ENCODE measurements at regions not wholly inside any gene's neighbourhood (a gene's known extent, or its start where the extent isn't known, plus 50 kb on each side); places are given as distances from the start of the nearest gene placed in this dataset.
"Not testable (repeated sequence)": the region's sequence is repeated elsewhere in the genome, so short reads cannot be mapped to it uniquely, and the experiment has no call there.

GRCh38 chr4:24368801-24369200, 215.6 kb downstream of the DHX15 start:
- no peak for DNase-seq (ENCODE audit: low read depth)

- DNase-seq (ENCODE audit: low read depth) = no peak
Observed at GRCh38 chr4:24364852-24365251, 219.5 kb downstream of the DHX15 start.

GRCh38 chr4:24364249-24364648, 220.1 kb downstream of the DHX15 start:
- no peak for DNase-seq (ENCODE audit: low read depth)

- no peak for DNase-seq (ENCODE audit: low read depth)
Observed at GRCh38 chr4:24363751-24364150, 220.6 kb downstream of the DHX15 start.

GRCh38 chr4:24352112-24352511, 232.2 kb downstream of the DHX15 start:
- DNase-seq (ENCODE audit: low read depth) = no peak

GRCh38 chr4:24349168-24349996, 235.0 kb downstream of the DHX15 start:
- not testable (repeated sequence) for DNase-seq (ENCODE audit: low read depth)

GRCh38 chr4:24339260-24339659, 245.1 kb downstream of the DHX15 start:
- no peak for DNase-seq (ENCODE audit: low read depth)

- no peak for DNase-seq (ENCODE audit: low read depth)
Observed at GRCh38 chr4:24337451-24338190, 246.7 kb downstream of the DHX15 start.

GRCh38 chr4:24335616-24336015, 248.7 kb downstream of the DHX15 start:
- no peak for DNase-seq (ENCODE audit: low read depth)

GRCh38 chr4:24334906-24335305, 249.4 kb downstream of the DHX15 start:
- no peak for DNase-seq (ENCODE audit: low read depth)

GRCh38 chr4:24330573-24330972, 253.8 kb downstream of the DHX15 start:
- DNase-seq (ENCODE audit: low read depth) = no peak

- DNase-seq (ENCODE audit: low read depth) = no peak
Observed at GRCh38 chr4:24330172-24330571, 254.2 kb downstream of the DHX15 start.

- no peak for DNase-seq (ENCODE audit: low read depth)
Observed at GRCh38 chr4:24328711-24329110, 255.6 kb downstream of the DHX15 start.

GRCh38 chr4:24328310-24328709, 256.0 kb downstream of the DHX15 start:
- no peak for DNase-seq (ENCODE audit: low read depth)

GRCh38 chr4:24322995-24323394, 261.4 kb downstream of the DHX15 start:
- no peak for DNase-seq (ENCODE audit: low read depth)

- DNase-seq (ENCODE audit: low read depth) = no peak
Observed at GRCh38 chr4:24322511-24322910, 261.8 kb downstream of the DHX15 start.

GRCh38 chr4:24321616-24322015, 262.7 kb downstream of the DHX15 start:
- DNase-seq (ENCODE audit: low read depth) = no peak

GRCh38 chr4:24321131-24321530, 263.2 kb downstream of the DHX15 start:
- DNase-seq (ENCODE audit: low read depth) = no peak

GRCh38 chr4:24319387-24319786, 265.0 kb downstream of the DHX15 start:
- no peak for DNase-seq (ENCODE audit: low read depth)

- DNase-seq (ENCODE audit: low read depth) = no peak
Observed at GRCh38 chr4:24315056-24315455, 269.3 kb downstream of the DHX15 start.

- no peak for DNase-seq (ENCODE audit: low read depth)
Observed at GRCh38 chr4:24312261-24312913, 272.0 kb downstream of the DHX15 start.

GRCh38 chr4:24303926-24304325, 280.4 kb downstream of the DHX15 start:
- no peak for DNase-seq (ENCODE audit: low read depth)

- DNase-seq (ENCODE audit: low read depth) = no peak
Observed at GRCh38 chr4:24298911-24299310, 285.4 kb downstream of the DHX15 start.
